GM18508 (cell line): ENCODE measurements at regions not wholly inside any gene's neighbourhood (a gene's known extent, or its start where the extent isn't known, plus 50 kb on each side); places are given as distances from the start of the nearest gene placed in this dataset.
A peak's percentile ranks its signal among the peaks of the same experiment; 100 is the strongest.

Source experiments
- ATAC-seq: cut with Tn5 transposase; IDR thresholded peaks from one replicate; pipeline ENCODE4 v1.9.1; 2021; ENCODE audit warnings: moderate number of reproducible peaks; ENCODE audit not compliant: insufficient read depth, unreplicated experiment

DNA sequence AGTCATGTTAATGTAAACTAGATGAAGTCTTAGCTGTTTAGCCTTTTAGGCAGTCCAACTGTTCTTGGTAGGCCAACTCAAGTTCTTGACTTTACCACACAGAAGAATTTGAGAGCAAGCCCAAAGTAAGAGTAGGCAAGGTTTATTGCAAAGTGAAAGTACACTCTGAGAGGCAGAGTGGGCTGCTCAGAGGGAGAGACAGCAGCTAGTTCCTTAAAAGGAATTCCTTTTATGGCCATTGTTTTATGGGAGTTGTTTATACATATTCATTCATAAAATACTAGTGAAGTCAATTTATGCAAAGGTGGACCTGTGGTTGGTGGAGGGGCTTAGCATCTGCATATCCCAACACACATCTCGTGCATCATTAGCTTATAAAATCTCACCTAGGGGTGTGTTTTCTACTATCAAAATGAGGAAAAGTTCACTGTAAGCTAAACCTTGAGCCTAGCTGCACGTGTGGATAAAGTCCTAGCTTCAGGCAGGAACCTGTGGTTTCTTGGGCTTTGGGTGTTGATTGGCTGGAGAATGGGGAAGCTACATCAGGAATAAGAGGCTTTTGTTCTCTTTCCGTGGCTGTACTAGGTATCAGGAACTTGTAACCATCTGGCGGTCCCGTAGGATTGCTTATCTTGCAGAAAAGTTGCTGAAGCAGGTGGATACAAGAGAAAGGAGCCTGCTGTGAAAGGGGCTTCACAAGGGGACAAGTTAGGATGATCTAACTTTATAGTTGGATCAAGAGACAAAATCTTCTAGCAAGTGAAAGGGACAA is 110.4 kb upstream of the GULP1 start:
- ATAC-seq: no peak

DNA sequence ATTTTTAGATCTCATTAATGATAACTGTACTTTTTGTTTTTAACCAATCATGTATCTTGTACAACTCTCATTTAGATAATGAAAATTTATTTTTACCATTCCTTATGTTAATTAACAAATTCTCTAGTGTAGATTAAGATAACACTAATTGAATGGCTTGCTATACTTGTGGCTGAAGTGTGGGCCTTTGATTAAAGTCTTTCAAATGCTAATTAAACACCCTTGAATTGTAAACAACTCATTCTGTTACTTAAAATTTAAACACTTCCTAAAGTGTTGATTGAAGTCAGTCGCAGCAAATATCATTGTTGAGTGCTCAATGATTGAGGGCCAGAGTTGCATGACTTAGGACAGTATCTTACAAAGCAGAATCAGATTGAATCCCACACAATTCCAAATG is 109.8 kb upstream of the GULP1 start:
- ATAC-seq: no peak

DNA sequence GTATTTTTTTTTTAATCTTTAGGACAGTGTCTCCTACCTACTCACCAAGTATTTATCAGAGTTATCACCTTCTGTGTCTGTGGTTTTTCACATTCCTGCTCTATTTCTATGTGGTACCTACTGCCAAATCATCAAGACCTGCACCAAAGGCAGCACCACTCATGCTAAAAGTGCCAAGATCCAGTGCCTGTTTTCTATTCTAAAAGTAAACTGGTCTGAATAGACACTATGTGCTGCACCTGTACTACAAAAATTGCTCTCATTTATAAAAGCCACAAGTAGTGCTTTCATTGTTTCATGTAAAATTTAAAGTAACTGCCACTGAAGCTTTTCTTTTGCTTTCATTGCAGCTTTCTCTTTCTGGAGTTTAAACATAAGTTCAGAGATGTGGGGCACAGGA is 103.9 kb upstream of the GULP1 start:
- no peak for ATAC-seq

DNA sequence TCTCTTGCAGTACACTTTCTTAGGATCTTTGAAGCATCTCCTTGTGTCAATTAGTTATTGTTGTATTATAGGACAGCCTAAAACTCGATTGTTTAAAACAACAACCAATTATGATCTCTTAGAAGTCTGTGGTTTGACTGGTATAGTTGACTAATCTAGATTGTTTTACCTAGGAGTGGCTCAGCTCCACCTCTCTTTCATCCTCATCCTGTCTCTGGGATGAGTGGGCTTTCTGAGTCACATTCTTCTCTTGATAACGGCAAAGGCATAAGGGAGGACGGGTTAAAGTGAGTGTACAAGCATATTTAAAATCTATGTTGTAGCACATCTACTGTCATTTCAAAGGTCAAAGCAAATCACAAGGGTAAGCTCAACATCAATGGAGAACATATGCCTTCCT is 102.3 kb upstream of the GULP1 start:
- no peak for ATAC-seq

DNA sequence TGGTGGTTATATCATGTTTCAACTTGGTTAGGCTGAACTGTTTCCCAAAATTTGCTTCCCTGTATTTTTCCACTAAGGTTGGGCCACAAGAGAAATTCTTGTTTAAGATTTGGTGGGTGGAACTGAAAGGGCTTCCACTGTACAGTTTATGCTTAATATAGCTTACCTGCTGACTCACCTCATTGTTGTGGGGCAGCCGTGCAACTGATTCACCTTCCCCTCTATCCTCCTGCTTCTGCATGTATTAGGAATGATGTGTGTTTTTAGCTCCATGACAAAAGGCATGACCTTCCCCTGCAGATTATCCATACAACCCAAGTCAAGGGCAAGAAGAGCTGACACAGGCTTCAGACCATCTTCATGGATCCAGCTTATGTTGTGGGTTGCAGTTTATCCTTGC is 98.4 kb upstream of the GULP1 start:
- ATAC-seq: no peak

DNA sequence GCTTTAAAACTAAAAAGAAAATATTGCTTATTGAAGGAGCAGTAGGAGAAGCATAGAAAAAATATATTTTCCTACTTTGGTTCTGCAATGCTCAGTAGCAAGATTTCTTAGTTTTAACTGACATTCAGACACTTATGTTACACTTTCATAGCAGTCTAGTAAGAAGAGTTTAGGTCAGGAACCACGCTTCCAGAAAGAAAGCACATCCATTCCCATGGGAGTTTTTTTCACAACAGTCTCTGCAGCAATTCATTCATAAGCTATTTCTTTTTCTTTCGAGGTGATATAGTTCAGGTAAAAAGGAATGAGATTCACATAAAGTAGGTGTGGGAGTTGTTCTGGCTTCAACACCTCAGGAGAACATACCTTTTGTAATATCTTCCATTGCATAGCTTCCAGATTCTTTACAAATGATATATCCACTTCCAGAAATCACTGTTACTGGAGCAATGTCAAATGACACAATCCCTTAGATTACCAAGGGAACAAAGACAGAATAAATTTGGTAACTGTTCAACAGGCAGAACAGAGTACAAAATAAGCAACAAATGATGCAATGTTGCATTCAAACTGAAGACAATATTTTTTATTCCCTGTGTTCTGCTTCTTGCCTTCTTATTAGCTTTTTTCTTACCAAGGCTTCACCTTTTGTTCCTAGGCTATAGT is 95.2 kb upstream of the GULP1 start:
- no peak for ATAC-seq

DNA sequence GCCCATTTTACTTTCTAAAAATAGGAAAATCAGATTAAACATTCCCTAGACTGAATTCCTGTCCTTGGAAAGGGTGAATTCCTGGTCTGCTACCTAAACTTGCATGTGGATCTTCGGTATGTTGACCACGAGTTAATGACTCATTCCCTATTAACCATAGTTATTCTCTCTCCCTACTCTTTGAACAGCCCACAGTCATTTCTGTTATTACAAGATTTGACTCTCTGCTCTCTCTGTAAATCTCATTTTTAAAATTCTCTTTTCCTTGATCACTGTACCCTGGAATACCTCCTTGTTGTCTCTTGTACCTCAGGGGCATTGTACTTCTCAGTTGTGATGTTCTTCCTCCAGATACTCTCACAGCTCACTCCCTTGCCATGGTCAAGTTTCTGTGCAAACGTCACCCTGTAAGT is 92.0 kb upstream of the GULP1 start:
- ATAC-seq: no peak

DNA sequence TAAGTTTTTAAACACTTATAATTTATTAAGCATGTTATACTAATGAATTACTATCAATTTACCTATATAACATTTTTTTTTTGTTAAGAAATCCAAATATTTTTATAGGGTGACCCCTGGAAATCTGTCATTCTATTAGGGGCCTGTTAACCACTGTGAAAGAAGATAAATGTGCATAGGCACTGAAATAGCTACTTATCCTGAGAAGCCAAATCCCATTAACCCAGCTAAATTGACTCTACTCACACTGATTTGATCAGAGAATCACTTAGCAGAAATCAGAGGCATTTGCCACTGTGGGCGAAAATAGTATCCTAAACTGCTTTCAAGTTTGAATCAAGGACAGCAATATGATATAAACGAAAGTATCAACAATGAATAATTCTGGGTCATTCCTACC is 90.0 kb upstream of the GULP1 start:
- ATAC-seq: no peak

DNA sequence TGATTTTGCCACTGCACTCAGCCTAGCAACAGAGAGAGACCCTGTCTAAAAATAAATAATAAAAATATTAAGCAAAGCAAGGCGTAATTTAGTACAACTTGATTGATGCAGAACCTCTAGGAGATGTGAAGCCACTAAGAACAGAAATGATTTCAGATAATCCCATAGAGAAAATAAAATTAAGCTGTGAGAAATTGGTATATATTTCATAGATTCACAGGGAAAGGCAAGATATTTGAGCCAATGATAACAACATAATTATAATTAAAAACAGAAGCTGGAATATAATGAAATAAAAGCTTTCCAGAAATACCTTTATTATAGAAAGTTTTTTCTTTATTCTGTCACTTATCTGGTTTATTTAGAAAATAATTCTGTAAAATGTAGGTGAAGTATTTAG is 88.9 kb upstream of the GULP1 start:
- ATAC-seq: no peak

DNA sequence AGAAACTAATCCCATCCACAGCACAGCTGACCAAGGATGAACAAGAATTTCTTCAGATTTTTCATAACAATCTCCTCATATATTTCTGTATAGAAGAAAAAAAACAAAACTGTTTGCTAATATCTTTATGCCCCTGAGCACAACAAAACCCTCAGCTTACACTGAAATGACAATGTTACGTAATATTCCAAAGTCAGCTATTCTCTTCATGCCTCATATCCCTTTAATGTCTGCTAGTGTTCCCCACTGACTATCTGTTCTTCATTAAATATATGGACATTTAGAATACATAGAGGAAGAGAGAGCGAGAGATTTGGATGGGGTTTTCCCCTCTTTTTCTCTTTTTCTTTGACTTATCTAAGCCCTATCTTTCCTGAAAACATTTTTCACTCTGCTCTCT is 87.9 kb upstream of the GULP1 start:
- ATAC-seq: no peak

DNA sequence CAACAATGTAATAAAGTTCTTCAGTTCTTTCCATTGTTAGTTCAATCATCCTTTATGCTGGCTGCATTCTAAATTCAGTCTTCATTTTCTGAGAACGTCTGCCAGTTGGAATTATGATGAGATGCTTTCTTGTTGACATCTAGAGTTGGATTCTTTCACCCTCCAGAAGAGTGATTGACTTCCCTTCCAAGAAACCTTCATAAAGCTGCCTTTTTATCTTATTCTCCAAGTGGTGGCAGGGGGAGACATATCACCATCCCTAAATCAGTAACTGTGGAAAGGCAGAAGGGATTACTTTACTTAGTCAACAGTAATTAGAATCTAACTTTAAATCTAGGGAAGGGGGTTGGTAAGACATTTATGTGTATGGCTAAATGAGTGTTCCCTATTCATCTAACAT is 86.8 kb upstream of the GULP1 start:
- no peak for ATAC-seq

DNA sequence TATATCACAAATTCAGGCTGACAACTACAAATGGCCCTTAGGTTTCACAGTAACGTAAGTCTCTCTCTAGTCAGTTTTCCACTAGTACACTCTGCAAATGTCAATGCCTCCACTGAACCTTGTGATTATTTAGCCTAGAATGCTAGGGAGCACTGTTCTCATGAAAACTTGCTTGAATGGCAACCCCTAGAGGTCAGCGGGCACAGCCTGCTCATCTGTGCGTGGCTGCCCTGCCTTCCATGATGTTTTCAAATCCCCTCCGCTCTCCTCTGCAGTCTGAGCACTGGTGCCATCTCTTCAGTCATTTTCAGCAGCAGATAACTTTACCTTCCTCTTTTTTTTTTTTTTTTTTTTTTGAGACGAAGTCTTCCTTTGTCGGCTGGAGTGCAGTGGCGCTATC is 84.1 kb upstream of the GULP1 start:
- no peak for ATAC-seq

DNA sequence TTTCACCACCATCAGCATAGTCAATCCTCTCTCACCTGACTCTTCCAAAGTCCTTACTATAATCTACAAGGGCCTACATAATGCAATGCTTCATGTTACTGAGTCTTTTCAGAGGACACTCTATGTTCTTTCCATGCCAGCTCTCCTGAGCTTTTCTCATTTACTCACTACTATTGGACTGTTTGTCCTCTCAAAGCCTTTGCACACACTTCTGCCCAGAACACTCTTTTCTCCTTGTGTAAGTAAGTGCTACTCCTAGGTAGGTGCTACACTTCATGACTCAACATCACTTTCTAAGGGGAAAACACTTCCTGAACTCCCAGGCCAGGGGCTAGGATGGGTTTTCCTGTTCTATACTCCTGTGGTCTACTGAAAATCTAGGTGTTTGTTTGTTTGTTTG is 82.5 kb upstream of the GULP1 start:
- no peak for ATAC-seq

DNA sequence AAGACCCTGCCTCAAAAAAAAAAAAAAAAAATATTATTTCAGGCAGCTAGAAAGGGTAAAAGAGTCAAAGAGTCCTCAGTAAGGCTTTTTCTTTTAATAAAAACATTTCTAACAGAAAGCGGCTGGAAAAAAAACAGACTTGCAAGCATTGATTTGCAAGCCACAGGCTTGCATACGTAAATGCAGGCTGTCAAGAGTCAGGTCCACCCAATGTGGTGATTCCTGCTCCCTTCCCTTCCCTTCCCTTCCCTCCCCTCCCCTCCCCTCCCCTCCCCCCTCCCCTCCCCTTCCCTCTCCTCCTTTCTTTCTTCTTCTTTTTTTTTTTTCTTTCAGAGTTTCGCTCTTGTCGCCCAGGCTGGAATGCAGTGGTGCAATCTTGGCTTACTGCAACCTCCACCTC is 74.4 kb upstream of the GULP1 start:
- no peak for ATAC-seq

DNA sequence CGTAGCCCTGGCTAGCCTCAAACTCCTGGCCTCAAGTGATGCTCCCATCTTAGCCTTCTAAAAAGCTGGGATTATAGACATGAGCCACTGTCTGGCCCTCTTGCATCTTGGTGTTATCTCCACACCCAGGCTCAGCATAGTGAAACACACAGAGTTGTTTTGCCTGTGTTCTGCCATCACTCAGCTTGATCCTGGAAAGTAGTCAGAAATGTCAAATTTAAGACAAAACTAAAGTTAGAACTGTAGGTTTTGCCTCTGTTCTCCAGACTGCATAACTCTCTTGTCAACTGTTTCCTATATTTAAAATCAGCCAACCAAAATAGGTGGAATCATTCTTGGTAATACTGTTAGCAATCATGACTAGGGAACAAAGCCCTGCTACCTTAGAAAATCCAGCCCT is 72.1 kb upstream of the GULP1 start:
- ATAC-seq: no peak

DNA sequence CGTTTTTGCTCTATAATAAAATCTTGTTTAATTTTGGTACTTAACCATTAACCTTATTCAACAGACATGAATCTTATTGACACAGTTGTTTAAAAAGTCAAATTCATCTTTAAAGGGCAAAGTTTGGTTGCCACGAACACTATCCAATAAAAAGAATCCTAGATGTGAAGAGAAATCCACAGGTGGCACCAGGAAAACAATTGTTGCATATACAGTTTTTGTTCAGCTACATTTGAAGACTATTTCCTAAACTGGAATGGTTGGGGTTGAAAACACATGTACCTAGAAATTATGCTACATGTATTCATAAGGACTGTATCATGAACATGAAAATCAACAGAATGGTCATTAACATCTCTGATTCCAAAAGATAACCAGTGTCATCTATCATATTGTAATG is 71.1 kb upstream of the GULP1 start:
- no peak for ATAC-seq

DNA sequence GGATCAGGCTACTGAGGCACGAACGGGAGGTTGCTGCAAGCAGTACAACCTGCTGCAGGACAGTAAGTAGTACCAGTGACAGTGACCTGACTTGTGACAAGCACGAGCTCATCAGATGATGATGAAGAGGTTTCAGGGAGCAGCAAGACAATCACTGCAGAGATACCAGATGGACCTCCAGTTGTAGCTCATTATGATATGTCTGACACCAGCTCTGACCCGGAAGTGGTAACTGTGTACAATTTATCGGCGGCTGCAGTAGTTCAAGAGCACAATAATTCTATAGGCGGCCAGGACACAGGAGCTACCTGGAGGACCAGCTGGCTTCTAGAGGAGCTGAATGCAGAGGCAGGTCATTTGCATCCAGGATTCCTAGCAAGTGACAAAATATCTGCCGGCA is 64.0 kb upstream of the GULP1 start:
- ATAC-seq: no peak

DNA sequence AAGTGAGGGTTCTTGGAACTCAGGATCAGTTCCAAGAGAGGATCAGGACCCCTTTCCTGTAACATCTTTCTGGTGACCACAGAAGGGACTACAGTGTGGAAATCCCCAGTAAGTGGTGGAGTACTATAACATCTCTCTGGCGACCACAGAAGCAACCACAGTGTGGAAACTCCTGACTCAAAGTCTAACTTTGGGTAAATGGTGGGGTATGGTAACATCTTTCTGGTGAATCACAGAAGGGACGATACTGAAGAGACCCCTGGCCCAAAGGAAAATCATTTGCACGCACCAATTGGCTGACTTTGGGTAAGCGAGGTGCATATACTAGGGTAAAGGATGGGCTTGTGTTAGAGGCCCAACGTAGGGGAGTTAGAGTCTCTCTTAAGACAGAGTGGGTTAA is 56.3 kb upstream of the GULP1 start:
- ATAC-seq: peak; percentile 88

DNA sequence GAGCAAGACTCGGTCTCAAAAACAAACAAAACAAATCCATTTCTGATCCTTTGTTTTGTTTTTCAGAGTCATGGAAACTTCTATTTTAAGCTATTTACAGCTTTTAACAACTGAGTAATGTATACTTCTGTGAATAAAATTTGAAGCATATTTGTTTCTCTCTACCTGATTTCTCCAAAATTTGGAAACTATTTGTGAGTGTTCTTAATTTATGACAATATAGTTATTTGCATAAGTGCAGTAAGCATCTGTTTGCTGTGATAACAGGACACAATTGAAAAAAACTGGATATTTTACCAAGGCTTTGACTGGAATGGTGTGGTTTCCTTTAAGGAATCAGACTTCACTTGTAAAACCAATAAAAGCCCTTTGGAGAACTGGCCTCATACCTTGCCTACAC is 53.3 kb upstream of the GULP1 start:
- ATAC-seq: no peak
